Suppressor macrophage treated with lipopolysaccharide for 1 hour (primary cell): ENCODE measurements at regions not wholly inside any gene's neighbourhood (a gene's known extent, or its start where the extent isn't known, plus 50 kb on each side); places are given as distances from the start of the nearest gene placed in this dataset.

Experiments used
- DNase-seq, 3 donors: peaks; one replicate each; pipeline ENCODE4 v3.0.0-alpha.2; 2020 to 2022

DNA sequence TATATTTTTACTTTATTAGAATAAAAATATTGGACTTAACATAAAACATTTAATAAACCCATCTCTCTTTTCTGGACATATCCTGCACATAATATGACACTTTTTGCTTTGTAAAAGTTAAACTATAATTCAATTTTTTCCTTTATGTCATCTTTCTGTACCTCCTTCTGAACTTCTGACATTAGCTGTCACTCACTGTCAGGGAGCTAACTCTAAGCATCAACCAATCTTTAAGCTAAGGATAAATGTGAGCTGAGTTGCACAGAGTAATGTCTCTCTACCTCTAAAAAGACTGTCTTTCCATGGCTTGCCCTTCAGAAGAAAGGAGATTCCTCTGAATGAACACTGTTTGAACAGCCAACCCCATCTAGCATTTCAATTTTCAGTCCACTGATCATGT, 948.6 kb upstream of the CHAC2 start:
- DNase-seq: no peak

DNA sequence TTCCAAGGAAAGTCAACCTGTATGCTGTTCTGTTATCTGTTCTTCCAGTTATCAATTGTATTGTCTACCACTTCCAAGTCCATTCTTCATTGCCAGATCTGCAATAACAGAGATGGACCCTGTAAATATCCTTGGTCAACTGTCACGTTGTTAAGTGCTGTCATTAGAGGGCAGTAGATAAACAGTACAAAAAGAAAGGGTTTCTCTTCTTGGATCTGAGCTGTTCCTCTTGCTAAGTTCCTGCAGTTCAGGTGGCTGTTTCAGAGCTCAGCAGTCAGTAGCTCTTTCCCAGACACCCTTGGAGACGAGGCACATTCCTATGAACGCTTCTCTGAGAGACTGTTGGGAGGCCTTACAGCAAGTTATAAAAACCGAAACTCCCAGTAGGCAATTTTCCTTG, 957.1 kb upstream of the CHAC2 start:
- no peak for DNase-seq

DNA sequence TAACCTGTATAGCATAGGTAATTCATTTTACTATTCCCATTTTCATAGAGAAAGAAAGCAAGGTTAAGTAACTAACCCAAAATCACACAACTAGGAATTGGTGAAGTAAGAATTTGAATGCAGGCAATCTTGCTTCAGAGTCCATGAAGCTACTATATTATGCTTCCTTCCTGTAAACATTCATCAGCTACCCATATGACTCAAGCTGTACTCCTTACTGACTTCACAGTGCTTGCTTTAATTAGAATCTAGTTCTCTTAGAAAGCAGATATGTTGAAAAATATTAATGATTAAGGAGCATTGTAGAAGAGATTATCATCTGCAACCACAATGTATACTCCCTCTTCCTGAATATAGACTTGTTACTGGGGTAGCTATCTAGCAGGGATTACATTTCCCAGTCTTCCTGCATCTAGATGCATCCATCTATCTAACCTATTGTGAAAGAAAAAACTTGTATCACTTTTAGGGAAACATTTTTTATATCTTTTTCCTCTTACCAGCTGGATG, 961.6 kb upstream of the CHAC2 start:
- no peak for DNase-seq

DNA sequence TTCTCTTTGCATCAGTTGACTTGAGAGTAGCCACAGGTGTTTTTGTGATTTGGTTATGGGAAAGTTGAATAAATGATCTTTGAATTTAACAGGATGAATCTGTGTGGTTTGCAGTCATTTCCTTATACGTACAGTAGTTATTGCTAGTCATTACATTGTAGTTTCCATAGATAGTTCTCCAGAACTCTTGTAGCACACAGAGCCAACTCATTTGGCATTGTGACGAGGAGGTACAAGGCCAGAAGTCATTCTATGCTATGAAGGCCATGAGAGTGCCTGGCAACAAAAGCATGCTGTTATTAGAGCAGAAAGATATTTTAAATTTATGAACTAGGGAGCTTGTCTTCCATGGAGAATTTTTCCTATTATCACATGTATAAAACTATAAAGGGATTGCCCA, 973.0 kb upstream of the CHAC2 start:
- no peak for DNase-seq

GRCh38 chr2:52779446-52779845, 988.2 kb upstream of the CHAC2 start:
- no peak for DNase-seq

GRCh38 chr2:52776571-52776970, 991.0 kb upstream of the CHAC2 start:
- no peak for DNase-seq

- no peak for DNase-seq
Observed at GRCh38 chr2:52775674-52776073, 991.9 kb upstream of the CHAC2 start.

DNA sequence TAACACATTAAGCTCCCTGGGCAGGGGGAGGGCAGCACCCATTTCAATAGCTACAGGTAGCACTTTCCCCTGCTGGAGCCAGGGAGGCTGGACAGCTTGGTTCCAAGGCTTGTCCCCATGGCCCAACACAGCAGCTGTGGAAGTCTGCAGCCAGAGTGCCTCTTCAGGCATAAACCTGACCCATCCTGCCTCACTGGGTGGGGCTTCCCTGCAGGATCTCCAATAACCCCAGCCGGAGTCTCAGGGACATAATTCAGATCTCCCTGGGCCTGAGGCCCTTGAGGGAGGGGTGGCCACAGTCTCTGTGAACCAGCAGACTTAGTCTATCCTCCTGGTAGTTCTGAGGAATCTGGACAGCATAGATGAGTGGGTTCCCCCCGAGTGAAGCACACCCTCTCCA, 1001.9 kb upstream of the CHAC2 start:
- no peak for DNase-seq

GRCh38 chr2:52749764-52750163, 1017.8 kb upstream of the CHAC2 start:
- no peak for DNase-seq

- DNase-seq: no peak
Observed at GRCh38 chr2:52745144-52745543, 1022.5 kb upstream of the CHAC2 start.

DNA sequence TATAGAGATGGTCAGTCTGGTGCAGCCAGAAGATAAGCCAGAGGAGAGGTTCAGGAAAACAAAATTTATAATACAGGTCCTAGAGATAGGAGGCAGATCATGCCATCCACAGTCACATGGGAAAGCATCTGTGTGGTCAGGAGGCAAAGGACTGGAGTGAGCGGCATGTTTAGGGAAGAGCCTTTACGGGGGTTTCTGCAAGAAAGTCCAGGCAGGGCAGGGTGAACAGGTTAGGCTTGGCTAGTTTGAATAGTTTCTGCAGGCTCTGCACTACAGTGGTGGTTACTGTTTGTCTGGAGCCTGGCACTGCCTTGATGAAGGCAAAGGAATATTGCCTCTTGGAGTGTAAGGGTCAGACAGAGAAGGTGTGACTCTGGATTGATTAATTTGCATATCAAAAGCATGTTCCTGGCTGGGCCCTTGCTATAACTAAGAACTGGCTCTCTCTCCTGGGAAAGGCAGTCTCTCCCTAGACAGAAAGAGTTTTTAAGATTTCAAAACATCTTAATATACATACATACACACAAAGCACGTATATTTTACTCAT, 1034.7 kb upstream of the CHAC2 start:
- DNase-seq: no peak

DNA sequence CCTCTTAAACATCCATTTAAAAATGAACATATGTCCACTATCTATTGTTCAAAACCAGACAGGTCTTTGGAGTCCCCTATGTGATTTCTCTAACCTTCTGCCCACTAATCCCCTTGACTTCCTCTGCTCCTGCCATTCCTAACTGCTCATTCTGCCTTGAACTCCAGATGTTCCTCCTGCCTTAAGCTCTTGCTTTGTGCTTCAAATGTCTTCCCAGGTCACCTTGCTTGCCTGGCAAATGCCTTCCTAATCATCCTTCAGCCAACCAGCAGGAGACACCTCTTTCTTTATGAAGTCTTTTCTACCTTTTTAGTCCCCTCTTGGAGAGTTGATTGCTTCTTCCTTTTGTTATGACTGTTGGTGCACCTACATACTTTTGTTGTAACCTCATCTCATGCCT, 1043.0 kb upstream of the CHAC2 start:
- DNase-seq: no peak

DNA sequence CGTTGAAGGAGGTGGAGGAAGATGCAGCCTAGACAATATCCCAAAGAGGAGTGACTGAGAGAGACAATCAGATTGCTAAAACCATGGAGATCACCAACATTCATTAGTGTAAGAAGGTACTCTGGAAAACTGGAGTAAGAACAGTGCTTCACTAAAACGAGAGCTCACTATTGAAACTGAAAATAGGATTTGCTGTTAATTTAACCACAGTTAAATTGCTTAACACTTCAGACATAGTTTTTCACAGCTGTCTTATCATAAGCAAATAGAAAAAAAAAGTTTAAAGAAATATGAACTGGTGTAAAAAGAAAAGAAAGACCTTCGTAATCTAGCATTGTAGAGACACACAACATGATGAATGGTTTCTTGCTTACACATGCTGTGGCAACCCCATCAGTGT, 1049.8 kb upstream of the CHAC2 start:
- no peak for DNase-seq

DNA sequence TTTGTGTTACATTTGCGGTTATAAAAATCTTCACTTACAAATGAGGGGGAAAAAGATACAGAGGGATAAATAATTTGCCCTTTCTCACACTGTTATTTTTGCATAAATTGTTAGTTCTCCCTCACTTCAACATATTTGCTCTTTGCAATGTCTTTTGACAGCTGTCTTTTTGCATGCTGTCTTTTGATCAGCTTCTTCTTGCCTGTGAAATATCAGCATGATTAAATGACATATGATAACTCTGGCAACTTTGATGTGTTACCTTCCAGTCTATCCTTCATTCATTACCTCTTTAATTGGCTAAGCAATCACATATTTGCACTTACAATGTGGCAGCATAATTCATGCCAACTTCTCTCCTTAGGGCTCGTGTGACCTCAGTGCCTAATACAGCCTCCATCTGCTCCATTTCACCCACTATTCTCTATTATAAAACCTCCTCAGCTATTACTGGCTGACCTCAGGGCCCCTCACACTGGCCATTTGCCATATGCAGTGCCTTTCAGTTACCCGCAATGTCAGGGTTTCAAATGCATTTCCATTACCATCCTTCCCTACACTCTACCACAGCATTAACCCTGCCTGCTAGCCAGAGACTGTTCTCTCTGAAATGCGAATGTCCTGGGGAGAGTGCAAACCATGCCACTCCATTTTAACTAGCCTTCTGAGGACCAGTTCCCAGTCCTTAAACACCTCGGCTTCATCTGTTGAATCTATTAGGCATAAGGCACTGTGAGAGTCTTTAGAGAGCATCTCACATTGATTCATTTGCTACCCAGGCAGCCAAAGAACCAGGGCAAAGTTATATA, 1056.6 kb upstream of the CHAC2 start:
- no peak for DNase-seq

DNA sequence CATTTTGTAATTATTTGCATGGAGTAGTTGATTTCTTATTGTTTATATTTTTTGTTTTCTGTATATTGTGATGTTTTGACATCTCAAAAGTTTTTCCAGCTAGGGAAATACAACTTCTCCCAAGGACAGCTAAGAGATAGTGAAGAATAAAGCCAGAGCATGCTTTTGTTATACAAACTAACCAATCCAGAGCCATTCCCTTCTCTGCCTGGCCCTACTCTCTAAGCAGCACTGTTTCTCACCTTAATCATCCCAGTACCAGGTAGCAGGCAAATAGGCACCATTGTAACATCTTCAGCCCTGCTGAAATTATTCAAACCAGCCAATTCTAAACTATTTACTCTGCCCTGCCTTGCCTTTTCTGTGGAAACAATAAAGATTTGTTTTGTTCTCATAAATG, 1063.4 kb upstream of the CHAC2 start:
- no peak for DNase-seq

DNA sequence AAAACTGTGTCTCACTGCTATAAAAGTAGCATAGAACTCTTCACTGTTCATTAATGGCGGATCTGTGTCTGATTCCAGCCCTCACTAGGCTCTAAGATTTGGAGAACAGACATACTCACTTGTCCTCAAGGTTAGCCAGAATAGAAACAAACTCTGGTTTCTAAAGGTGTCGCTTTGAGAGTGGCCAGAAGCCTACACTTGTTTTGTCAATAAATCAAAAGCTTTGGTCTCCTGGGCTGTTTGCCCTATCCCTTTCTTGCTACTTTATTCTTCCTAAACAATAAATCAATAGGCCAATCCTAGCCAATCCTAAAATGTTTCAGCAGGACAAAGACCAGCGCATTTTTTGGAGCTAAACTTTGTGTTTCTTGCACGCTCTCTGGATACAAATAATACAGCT, 1064.6 kb upstream of the CHAC2 start:
- no peak for DNase-seq

- DNase-seq: no peak
Observed at GRCh38 chr2:52698408-52698807, 1069.2 kb upstream of the CHAC2 start.

GRCh38 chr2:52697690-52698089, 1069.9 kb upstream of the CHAC2 start:
- no peak for DNase-seq

- no peak for DNase-seq
Observed at GRCh38 chr2:52695731-52696130, 1071.9 kb upstream of the CHAC2 start.

DNA sequence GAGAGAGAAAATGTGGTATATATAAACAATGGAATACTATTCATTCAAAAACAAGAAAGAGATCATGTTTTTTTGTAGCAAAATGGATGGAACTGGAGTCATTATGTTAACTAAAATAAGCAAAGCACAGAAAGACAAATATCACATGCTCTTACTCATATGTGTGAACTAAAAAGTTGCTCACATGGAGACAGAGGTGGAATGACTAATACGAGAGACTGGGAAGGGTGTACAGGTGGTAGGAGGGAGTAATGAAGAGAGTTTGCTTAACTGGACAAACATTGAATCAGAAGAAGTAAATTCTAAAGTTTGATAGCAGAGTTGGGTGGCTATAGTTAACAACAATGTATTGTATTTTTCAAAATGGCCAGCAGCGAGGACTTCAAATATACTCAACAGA, 1080.7 kb upstream of the CHAC2 start:
- DNase-seq: no peak

GRCh38 chr2:52676056-52676455, 1091.5 kb upstream of the CHAC2 start:
- DNase-seq: no peak

DNA sequence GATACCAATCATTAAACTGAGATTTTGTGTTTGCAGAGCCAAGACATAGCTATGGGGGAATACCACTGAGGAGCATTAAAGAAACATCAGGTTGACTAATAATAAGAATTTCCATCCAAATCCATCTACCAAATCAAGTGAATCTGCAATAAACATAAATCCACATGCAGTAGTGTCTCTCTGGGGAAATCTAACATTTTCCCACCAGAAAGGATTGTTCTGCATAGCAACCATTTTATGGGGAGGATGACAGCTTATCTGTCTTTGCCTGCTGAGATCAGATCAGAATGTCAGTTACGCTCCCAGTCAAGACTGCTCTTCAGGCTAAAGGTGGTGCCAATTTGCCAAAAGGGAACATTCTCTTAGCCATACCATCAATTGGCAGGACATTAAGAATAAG, 1098.9 kb upstream of the CHAC2 start:
- DNase-seq: no peak

GRCh38 chr2:52659546-52659945, 1108.1 kb upstream of the CHAC2 start:
- DNase-seq: no peak

DNA sequence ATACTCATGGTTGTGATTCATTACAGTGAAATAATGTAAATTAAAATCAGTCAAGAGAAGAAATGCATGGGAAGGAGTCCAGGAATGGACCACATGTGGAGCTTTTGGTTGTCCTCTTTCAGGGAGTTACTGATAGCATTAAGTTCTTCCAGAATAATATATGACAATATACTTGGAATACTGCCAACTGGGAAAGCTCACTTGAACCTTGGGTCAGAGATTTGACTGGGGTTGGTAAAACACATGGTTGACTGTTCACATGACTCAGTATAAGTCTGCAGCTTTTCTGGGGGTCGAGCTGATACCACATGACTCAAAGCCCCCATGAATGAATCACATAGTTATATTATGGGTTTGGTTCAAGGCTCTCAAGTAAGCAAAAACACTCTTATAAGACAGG, 1109.0 kb upstream of the CHAC2 start:
- no peak for DNase-seq

GRCh38 chr2:52639692-52640091, 1127.9 kb upstream of the CHAC2 start:
- no peak for DNase-seq
